ENCODE measurements at regions not wholly inside any gene's neighbourhood (a gene's known extent, or its start where the extent isn't known, plus 50 kb on each side); places are given as distances from the start of the nearest gene placed in this dataset.
"Not testable (repeated sequence)": the region's sequence is repeated elsewhere in the genome, so short reads cannot be mapped to it uniquely, and the experiment has no call there.

GRCh38 chr9:75452512-75452911 is 364.2 kb downstream of the OSTF1 start:
- no peak overlapping the region for H3K4me3 ChIP-seq (replicated peaks; ENCODE audit: low read depth, low read length)
- TF ChIP-seq CTCF (IDR thresholded peaks at IDR 0.05; ENCODE audit: low read length, missing control alignments) = no peak
- DNase-seq (ENCODE audit: low read depth) = no peak

GRCh38 chr9:75454043-75454442 is 365.7 kb downstream of the OSTF1 start:
- TF ChIP-seq CTCF (IDR thresholded peaks at IDR 0.05; ENCODE audit: low read length, missing control alignments) = no peak
- H3K4me3 ChIP-seq (replicated peaks; ENCODE audit: low read depth, low read length) = no peak overlapping the region
- no peak for DNase-seq (ENCODE audit: low read depth)

GRCh38 chr9:75454891-75455290 is 366.6 kb downstream of the OSTF1 start:
- no peak for DNase-seq (ENCODE audit: low read depth)
- no peak for TF ChIP-seq CTCF (IDR thresholded peaks at IDR 0.05; ENCODE audit: low read length, missing control alignments)
- H3K4me3 ChIP-seq (replicated peaks; ENCODE audit: low read depth, low read length) = no peak overlapping the region

GRCh38 chr9:75455444-75455921 is 367.2 kb downstream of the OSTF1 start:
- H3K4me3 ChIP-seq (replicated peaks; ENCODE audit: low read depth, low read length) = no peak overlapping the region
- DNase-seq (ENCODE audit: low read depth) = peak; percentile 4

GRCh38 chr9:75456698-75457097 is 368.4 kb downstream of the OSTF1 start:
- no peak overlapping the region for H3K4me3 ChIP-seq (replicated peaks; ENCODE audit: low read depth, low read length)
- DNase-seq (ENCODE audit: low read depth) = no peak
- no peak for TF ChIP-seq CTCF (IDR thresholded peaks at IDR 0.05; ENCODE audit: low read length, missing control alignments)

More at GRCh38 chr9:75455444-75455921, 367.2 kb downstream of the OSTF1 start:
- no peak for TF ChIP-seq CTCF (IDR thresholded peaks at IDR 0.05; ENCODE audit: low read length, missing control alignments)

GRCh38 chr9:75457474-75458011 is 369.2 kb downstream of the OSTF1 start:
- H3K4me3 ChIP-seq (replicated peaks; ENCODE audit: low read depth, low read length) = no peak overlapping the region
- no peak for DNase-seq (ENCODE audit: low read depth)
- no peak for TF ChIP-seq CTCF (IDR thresholded peaks at IDR 0.05; ENCODE audit: low read length, missing control alignments)

- DNase-seq (ENCODE audit: low read depth); H3K4me3 ChIP-seq (replicated peaks; ENCODE audit: low read depth, low read length): not testable (repeated sequence)
These were observed 371.0 kb downstream of the OSTF1 start for GRCh38 chr9:75459311-75459710.
